K562 (cell line): ENCODE measurements at regions not wholly inside any gene's neighbourhood (a gene's known extent, or its start where the extent isn't known, plus 50 kb on each side); places are given as distances from the start of the nearest gene placed in this dataset.

Experiments used
- ATAC-seq: fragments of 200-7000 bp; cut with Tn5 transposase; 3 replicates; pipeline ENCODE4 v1.9.1; 2020; ENCODE audit warnings: moderate library complexity
- BruUV-seq: library from RNA; stranded (reverse); fragments of 400-500 nt; replicated peaks from 2 replicates; lab custom pipeline; 2021; lab: Mats Ljungman, UMichigan
- CTCF ChIA-PET: fragments of 300-600 bp; formaldehyde crosslinking; extraction: SDS; loops from one replicate; lab custom pipeline; 2021; ENCODE audit warnings: low intra/inter-chr PET ratio; lab: Yijun Ruan, JAX
- POLR2A ChIA-PET: fragments of 300-600, 350-650 bp; sonication (Branson Sonifier 250); formaldehyde crosslinking; extraction: SDS; loops from one replicate; lab custom pipeline; 2021; ENCODE audit warnings: antibody characterized with exemption, inconsistent platforms; lab: Yijun Ruan, JAX
- DNase-seq, 4 experiments: peaks; one replicate each; pipeline versions ENCODE4 v3.0.0 to v3.0.0-alpha.2; 2011 to 2018; ENCODE audit warnings: low spot score in 3 of 4, mixed read lengths in 3 of 4; ENCODE audit errors: extremely low read depth in 1 of 4
- FAIRE-seq: peaks from 2 replicates; lab custom pipeline; 2011; peaks lifted over from hg19 to GRCh38; lab: Jason Lieb, UNC
- H2AFZ ChIP-seq: 2 replicates; pipeline ENCODE4 v1.6.0; 2011; ENCODE audit warnings: low read depth, low read length, control low read depth, inconsistent platforms
- H3K27ac ChIP-seq: fragments of 200-600 bp; 3 replicates; pipeline ENCODE4 v1.8.0; 2011; ENCODE audit warnings: low read depth, mild to moderate bottlenecking, control low read depth, inconsistent platforms, low read length, moderate library complexity, mixed read lengths; ENCODE audit errors: extremely low read depth
- H3K27me3 ChIP-seq, 2 experiments: fragments of 300-600 bp in 1 of 2; 2 replicates in 1 of 2; 3 replicates in 1 of 2; pipeline versions ENCODE4 v1.6.0 to v1.8.0; 2011; ENCODE audit warnings: inconsistent platforms in 2 of 2, low read length in 2 of 2, mild to moderate bottlenecking in 1 of 2, mixed read lengths in 1 of 2, moderate library complexity in 1 of 2; ENCODE audit not compliant: control insufficient read depth in 2 of 2, insufficient read depth in 2 of 2
- H3K36me3 ChIP-seq: fragments of 300-600 bp; 3 replicates; pipeline ENCODE4 v1.8.0; 2011; ENCODE audit warnings: mild to moderate bottlenecking, low read length, inconsistent platforms; ENCODE audit not compliant: control insufficient read depth, insufficient read depth
- H3K4me1 ChIP-seq, 2 experiments: fragments of 200-600 bp in 1 of 2; replicated peaks in 1 of 2; 2 replicates in 1 of 2; 3 replicates in 1 of 2; pipeline versions ENCODE4 v1.5.1 to v1.8.0; 2011; ENCODE audit warnings: inconsistent platforms in 2 of 2, low read length in 2 of 2, mild to moderate bottlenecking in 1 of 2, mixed read lengths in 1 of 2, moderate library complexity in 1 of 2; ENCODE audit not compliant: control insufficient read depth in 2 of 2, insufficient read depth in 2 of 2
- H3K4me2 ChIP-seq: 2 replicates; pipeline ENCODE4 v1.6.1; 2011; ENCODE audit warnings: low read length, control low read depth, inconsistent platforms, mixed read lengths; ENCODE audit not compliant: insufficient read depth
- H3K4me3 ChIP-seq: fragments of 200-600 bp; sonication (generic), shearing (Covaris generic); 2 replicates; pipeline ENCODE4 v1.5.1; 2016; ENCODE audit warnings: control low read depth, inconsistent platforms
- H3K79me2 ChIP-seq: fragments of 200-600 bp; 3 replicates; pipeline ENCODE4 v1.8.0; 2011; ENCODE audit warnings: low read length, inconsistent platforms; ENCODE audit not compliant: control insufficient read depth, insufficient read depth
- H3K9ac ChIP-seq, 2 experiments: 2 replicates each; pipeline versions ENCODE4 v1.6.0 to v1.6.1; 2011; ENCODE audit warnings: low read depth in 2 of 2, low read length in 2 of 2, control low read depth in 1 of 2, inconsistent platforms in 1 of 2, mild to moderate bottlenecking in 1 of 2, mixed read lengths in 1 of 2; ENCODE audit not compliant: insufficient read depth in 1 of 2
- H3K9me1 ChIP-seq: one replicate; pipeline ENCODE4 v1.6.0; 2011; ENCODE audit warnings: inconsistent platforms, mild to moderate bottlenecking, low read length, moderate library complexity; ENCODE audit not compliant: control insufficient read depth, insufficient read depth
- H3K9me3 ChIP-seq: replicated peaks from 2 replicates; pipeline ENCODE4 v1.5.1; 2011; ENCODE audit warnings: low read depth, low read length, inconsistent platforms; ENCODE audit not compliant: control insufficient read depth, insufficient read depth
- H4K20me1 ChIP-seq: replicated peaks from 2 replicates; pipeline ENCODE4 v1.6.1; 2011; ENCODE audit warnings: low read length, inconsistent platforms, mixed read lengths; ENCODE audit not compliant: control insufficient read depth, insufficient read depth
- ARID4B ChIP-seq: sonication (generic); formaldehyde crosslinking; IDR thresholded peaks from 2 replicates; pipeline ENCODE4 v1.8.0; 2022; ENCODE audit warnings: mild to moderate bottlenecking, missing genetic modification reagents
- CEBPB ChIP-seq: fragments of 450-650 bp; IDR thresholded peaks from 2 replicates; pipeline ENCODE4 v1.6.1; 2016; ENCODE audit warnings: missing genetic modification characterization, missing compliant biosample characterization
- EWSR1 ChIP-seq: fragments of 450-650 bp; IDR thresholded peaks from 2 replicates; pipeline ENCODE4 v1.6.1; 2018; ENCODE audit warnings: borderline replicate concordance, mild to moderate bottlenecking, low read depth, moderate library complexity; ENCODE audit not compliant: partially characterized antibody
- FOXO4 ChIP-seq: fragments of 450-650 bp; formaldehyde crosslinking; IDR thresholded peaks from 2 replicates; pipeline ENCODE4 v1.4.0; 2020; ENCODE audit warnings: mild to moderate bottlenecking, moderate library complexity
- PHF8 ChIP-seq: fragments of 200-600 bp; sonication (generic); IDR thresholded peaks from 2 replicates; pipeline ENCODE4 v1.6.1; 2012; ENCODE audit warnings: mixed run types, mild to moderate bottlenecking, inconsistent platforms, low read length, moderate library complexity, borderline replicate concordance
- SNRNP70 ChIP-seq: fragments of 200-400 bp; formaldehyde crosslinking; optimal IDR thresholded peaks from 2 replicates; pipeline ENCODE3; 2017; ENCODE audit warnings: low read depth, low read length
- ZBTB11 ChIP-seq, 3 experiments: fragments of 200-800 bp in 1 of 3; fragments of 250-450 bp in 1 of 3; fragments of 450-650 bp in 1 of 3; sonication (Bioruptor Pico) in 1 of 3; sonication (Bioruptor generic) in 1 of 3; formaldehyde crosslinking in 1 of 3; IDR thresholded peaks; 2 replicates each; pipeline versions ENCODE4 v1.6.1 to v1.8.0; 2016 to 2022; ENCODE audit warnings: mild to moderate bottlenecking in 2 of 3, missing genetic modification characterization in 2 of 3, missing compliant biosample characterization in 1 of 3, moderate library complexity in 1 of 3
- WGBS: fragments of 100-300 bp; shearing (Covaris generic); methylation state at CpG from one replicate; pipeline ENCODE4 v1.1.6; 2016; ENCODE audit warnings: low coverage, mixed read lengths; ENCODE audit not compliant: insufficient coverage; ENCODE audit errors: missing lambda C conversion rate; 5-methylcytosine and 5-hydroxymethylcytosine counted together
- in situ Hi-C: fragments of 300-500 bp; cut with MboI; formaldehyde crosslinking; loops from 4 replicates; pipeline ENCODE4 v1.15.0; 2018; ENCODE audit warnings: inconsistent platforms, mixed read lengths
- intact Hi-C: fragments of 100-400 bp; cut with micrococcal nuclease; formaldehyde crosslinking; loops from 2 replicates; pipeline ENCODE4 v1.14.2; 2022
- TF ChIP-seq, protein P1 (sequence below), 2 experiments: fragments of 450-650 bp in 1 of 2; IDR thresholded peaks; 2 replicates each; pipeline ENCODE4 v1.6.1; 2011 to 2017; ENCODE audit warnings: low read depth in 2 of 2, antibody characterized with exemption in 1 of 2, borderline replicate concordance in 1 of 2, low read length in 1 of 2, mild to moderate bottlenecking in 1 of 2, mixed read lengths in 1 of 2; ENCODE audit not compliant: control insufficient read depth in 1 of 2

GRCh38 chr20:53676519-53676822 lies 82.8 kb upstream of the ZNF217 start:
- Histone ChIP-seq H3K27ac (no peak overlapping the region), H3K4me2 (no peak overlapping the region), H3K79me2 (no peaks in the 10 kb centered on the region), H3K4me3 (no peak overlapping the region), H3K27me3 (no peaks in the 10 kb centered on the region), H3K36me3 (no peaks in the 10 kb centered on the region), H4K20me1 (no peaks in the 10 kb centered on the region), H3K9ac (no peak overlapping the region), H3K9me3 (no peaks in the 10 kb centered on the region), H2AFZ (no peak overlapping the region), H3K4me1 (peaks cover 8 to 24% of the 10 kb centered on the region in 2 experiments), H3K9me1 (no peaks in the 10 kb centered on the region)
- in situ Hi-C loops: no loop called here
- DNase-seq: no peak
- no peak for FAIRE-seq
- no TSS peak for BruUV-seq
- intact Hi-C loops: no loop called here
- ATAC-seq: no peak
- 44% methylated on average over 2 of the region's 2 CpGs for WGBS
- peak; percentile 15; the same call in 1 of the 2 replicates for TF ChIP-seq CEBPB (tag)
- no peak for TF ChIP-seq SNRNP70
- no peak for TF ChIP-seq ARID4B
- peak; percentile 82 for TF ChIP-seq EWSR1
- TF ChIP-seq PHF8: no peak
- TF ChIP-seq ZBTB11 (CRISPR knock-in tag; IDR thresholded peaks at IDR 0.05): peak in 1 of 3 experiments; percentile 93; a peak in 2 of 6 replicates
- TF ChIP-seq, protein P1, sequence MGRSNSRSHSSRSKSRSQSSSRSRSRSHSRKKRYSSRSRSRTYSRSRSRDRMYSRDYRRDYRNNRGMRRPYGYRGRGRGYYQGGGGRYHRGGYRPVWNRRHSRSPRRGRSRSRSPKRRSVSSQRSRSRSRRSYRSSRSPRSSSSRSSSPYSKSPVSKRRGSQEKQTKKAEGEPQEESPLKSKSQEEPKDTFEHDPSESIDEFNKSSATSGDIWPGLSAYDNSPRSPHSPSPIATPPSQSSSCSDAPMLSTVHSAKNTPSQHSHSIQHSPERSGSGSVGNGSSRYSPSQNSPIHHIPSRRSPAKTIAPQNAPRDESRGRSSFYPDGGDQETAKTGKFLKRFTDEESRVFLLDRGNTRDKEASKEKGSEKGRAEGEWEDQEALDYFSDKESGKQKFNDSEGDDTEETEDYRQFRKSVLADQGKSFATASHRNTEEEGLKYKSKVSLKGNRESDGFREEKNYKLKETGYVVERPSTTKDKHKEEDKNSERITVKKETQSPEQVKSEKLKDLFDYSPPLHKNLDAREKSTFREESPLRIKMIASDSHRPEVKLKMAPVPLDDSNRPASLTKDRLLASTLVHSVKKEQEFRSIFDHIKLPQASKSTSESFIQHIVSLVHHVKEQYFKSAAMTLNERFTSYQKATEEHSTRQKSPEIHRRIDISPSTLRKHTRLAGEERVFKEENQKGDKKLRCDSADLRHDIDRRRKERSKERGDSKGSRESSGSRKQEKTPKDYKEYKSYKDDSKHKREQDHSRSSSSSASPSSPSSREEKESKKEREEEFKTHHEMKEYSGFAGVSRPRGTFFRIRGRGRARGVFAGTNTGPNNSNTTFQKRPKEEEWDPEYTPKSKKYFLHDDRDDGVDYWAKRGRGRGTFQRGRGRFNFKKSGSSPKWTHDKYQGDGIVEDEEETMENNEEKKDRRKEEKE (IDR thresholded peaks at IDR 0.05; ENCODE audit: borderline replicate concordance in 1 of 2, control insufficient read depth in 1 of 2, low read depth in 2 of 2, low read length in 1 of 2): 0 out of 4 replicates have a peak, but pooled peaks of 1 of the 2 experiments have one; percentile 4
- TF ChIP-seq FOXO4 (CRISPR knock-in tag): no peak
- ChIA-PET POLR2A (no interaction called here), CTCF (no interaction called here)
